ENCODE measurements at regions not wholly inside any gene's neighbourhood (a gene's known extent, or its start where the extent isn't known, plus 50 kb on each side); places are given as distances from the start of the nearest gene placed in this dataset.
"Not testable (repeated sequence)": the region's sequence is repeated elsewhere in the genome, so short reads cannot be mapped to it uniquely, and the experiment has no call there.

DNA sequence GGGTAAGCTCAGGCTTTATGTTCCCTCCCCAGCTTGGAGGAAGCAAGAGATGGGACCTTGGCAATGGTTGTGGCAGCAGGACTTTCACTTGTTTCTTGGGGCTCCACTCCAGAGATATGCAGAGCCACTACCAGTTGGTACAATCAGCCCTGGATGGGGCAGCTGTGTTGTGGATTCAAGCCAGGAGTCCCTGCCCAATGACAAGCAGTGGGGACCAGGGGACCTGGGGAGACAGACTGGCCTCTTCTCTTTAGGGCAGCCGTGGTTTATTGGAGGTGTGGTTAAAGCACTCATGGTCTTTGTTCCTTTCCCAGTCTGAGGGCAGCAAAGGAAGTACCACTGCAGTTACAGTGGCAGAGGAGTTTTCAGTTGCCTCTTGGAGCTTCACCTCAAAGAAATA lies 856.1 kb downstream of the TTLL7 start:
- TF ChIP-seq, protein P1, sequence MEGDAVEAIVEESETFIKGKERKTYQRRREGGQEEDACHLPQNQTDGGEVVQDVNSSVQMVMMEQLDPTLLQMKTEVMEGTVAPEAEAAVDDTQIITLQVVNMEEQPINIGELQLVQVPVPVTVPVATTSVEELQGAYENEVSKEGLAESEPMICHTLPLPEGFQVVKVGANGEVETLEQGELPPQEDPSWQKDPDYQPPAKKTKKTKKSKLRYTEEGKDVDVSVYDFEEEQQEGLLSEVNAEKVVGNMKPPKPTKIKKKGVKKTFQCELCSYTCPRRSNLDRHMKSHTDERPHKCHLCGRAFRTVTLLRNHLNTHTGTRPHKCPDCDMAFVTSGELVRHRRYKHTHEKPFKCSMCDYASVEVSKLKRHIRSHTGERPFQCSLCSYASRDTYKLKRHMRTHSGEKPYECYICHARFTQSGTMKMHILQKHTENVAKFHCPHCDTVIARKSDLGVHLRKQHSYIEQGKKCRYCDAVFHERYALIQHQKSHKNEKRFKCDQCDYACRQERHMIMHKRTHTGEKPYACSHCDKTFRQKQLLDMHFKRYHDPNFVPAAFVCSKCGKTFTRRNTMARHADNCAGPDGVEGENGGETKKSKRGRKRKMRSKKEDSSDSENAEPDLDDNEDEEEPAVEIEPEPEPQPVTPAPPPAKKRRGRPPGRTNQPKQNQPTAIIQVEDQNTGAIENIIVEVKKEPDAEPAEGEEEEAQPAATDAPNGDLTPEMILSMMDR (IDR thresholded peaks at IDR 0.05; ENCODE audit: low read depth, low read length): not testable (repeated sequence)
- TF ChIP-seq POLR2A (IDR thresholded peaks at IDR 0.05; ENCODE audit: extremely low read depth, insufficient read length); MYC (IDR thresholded peaks at IDR 0.05; ENCODE audit: low read depth, low read length): not testable (repeated sequence)
- TF ChIP-seq, protein P2, sequence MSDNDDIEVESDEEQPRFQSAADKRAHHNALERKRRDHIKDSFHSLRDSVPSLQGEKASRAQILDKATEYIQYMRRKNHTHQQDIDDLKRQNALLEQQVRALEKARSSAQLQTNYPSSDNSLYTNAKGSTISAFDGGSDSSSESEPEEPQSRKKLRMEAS (IDR thresholded peaks at IDR 0.05; ENCODE audit: low read depth, low read length): not testable (repeated sequence)

Measured in NB4 (cell line).